ENCODE measurements at regions not wholly inside any gene's neighbourhood (a gene's known extent, or its start where the extent isn't known, plus 50 kb on each side); places are given as distances from the start of the nearest gene placed in this dataset.

GRCh38 chr7:45402480-45403218, 171.5 kb upstream of the ADCY1 start:
- FAIRE-seq (no peak), DNase-seq (no peak)
- Histone ChIP-seq H3K9ac (ENCODE audit: low read length in 3 of 3) (no peak overlapping the region), H3K9me3 (ENCODE audit: control insufficient read depth in 2 of 3, insufficient read depth in 1 of 3, low read length in 3 of 3) (no peaks in the 10 kb centered on the region), H3K27me3 (ENCODE audit: control insufficient read depth, insufficient read depth, low read length) (no peaks in the 10 kb centered on the region), H3K27ac (ENCODE audit: low read depth in 2 of 2, low read length in 2 of 2) (no peak overlapping the region), H3K36me3 (ENCODE audit: control insufficient read depth in 2 of 3, insufficient read depth in 3 of 3, low read length in 3 of 3) (no peaks in the 10 kb centered on the region), H3K4me1 (ENCODE audit: control insufficient read depth in 2 of 3, insufficient read depth in 2 of 3, low read depth in 1 of 3, low read length in 3 of 3) (no peaks in the 10 kb centered on the region), H3K4me3 (ENCODE audit: low read length in 3 of 3) (no peak overlapping the region)
- no peak for TF ChIP-seq CTCF (IDR thresholded peaks at IDR 0.05; ENCODE audit: borderline replicate concordance, extremely low read depth, insufficient read depth)
- intact Hi-C loops (cut with DNase I) = no loop called here

GRCh38 chr7:45404622-45405021, 169.5 kb upstream of the ADCY1 start:
- H3K27me3 ChIP-seq (ENCODE audit: control insufficient read depth, insufficient read depth, low read length) = no peaks in the 10 kb centered on the region
- no peak for FAIRE-seq
- no peak for DNase-seq
- intact Hi-C loops (cut with DNase I) = no loop called here
- TF ChIP-seq CTCF (IDR thresholded peaks at IDR 0.05; ENCODE audit: borderline replicate concordance, extremely low read depth, insufficient read depth) = no peak
- no peak overlapping the region for H3K9ac ChIP-seq (ENCODE audit: low read length in 3 of 3)
- H3K9me3 ChIP-seq (ENCODE audit: control insufficient read depth in 2 of 3, insufficient read depth in 1 of 3, low read length in 3 of 3) = no peaks in the 10 kb centered on the region
- no peak overlapping the region for H3K27ac ChIP-seq (ENCODE audit: low read depth in 2 of 2, low read length in 2 of 2)
- no peaks in the 10 kb centered on the region for H3K4me1 ChIP-seq (ENCODE audit: control insufficient read depth in 2 of 3, insufficient read depth in 2 of 3, low read depth in 1 of 3, low read length in 3 of 3)
- no peaks in the 10 kb centered on the region for H3K36me3 ChIP-seq (ENCODE audit: control insufficient read depth in 2 of 3, insufficient read depth in 3 of 3, low read length in 3 of 3)
- no peak overlapping the region for H3K4me3 ChIP-seq (ENCODE audit: low read length in 3 of 3)

GRCh38 chr7:45407730-45408408, 166.3 kb upstream of the ADCY1 start:
- H3K36me3 ChIP-seq (ENCODE audit: control insufficient read depth in 2 of 3, insufficient read depth in 3 of 3, low read length in 3 of 3) = no peaks in the 10 kb centered on the region
- FAIRE-seq (no peak), DNase-seq (no peak)
- no peak overlapping the region for H3K9ac ChIP-seq (ENCODE audit: low read length in 3 of 3)
- H3K27ac ChIP-seq (ENCODE audit: low read depth in 2 of 2, low read length in 2 of 2) = no peak overlapping the region
- intact Hi-C loops (cut with DNase I) = no loop called here
- H3K9me3 ChIP-seq (ENCODE audit: control insufficient read depth in 2 of 3, insufficient read depth in 1 of 3, low read length in 3 of 3) = no peaks in the 10 kb centered on the region
- no peaks in the 10 kb centered on the region for H3K27me3 ChIP-seq (ENCODE audit: control insufficient read depth, insufficient read depth, low read length)
- no peaks in the 10 kb centered on the region for H3K4me1 ChIP-seq (ENCODE audit: control insufficient read depth in 2 of 3, insufficient read depth in 2 of 3, low read depth in 1 of 3, low read length in 3 of 3)
- H3K4me3 ChIP-seq (ENCODE audit: low read length in 3 of 3) = no peak overlapping the region
- TF ChIP-seq CTCF (IDR thresholded peaks at IDR 0.05; ENCODE audit: borderline replicate concordance, extremely low read depth, insufficient read depth) = no peak

Data from kidney (tissue), 13 donors.